ENCODE measurements at regions not wholly inside any gene's neighbourhood (a gene's known extent, or its start where the extent isn't known, plus 50 kb on each side); places are given as distances from the start of the nearest gene placed in this dataset.

DNA sequence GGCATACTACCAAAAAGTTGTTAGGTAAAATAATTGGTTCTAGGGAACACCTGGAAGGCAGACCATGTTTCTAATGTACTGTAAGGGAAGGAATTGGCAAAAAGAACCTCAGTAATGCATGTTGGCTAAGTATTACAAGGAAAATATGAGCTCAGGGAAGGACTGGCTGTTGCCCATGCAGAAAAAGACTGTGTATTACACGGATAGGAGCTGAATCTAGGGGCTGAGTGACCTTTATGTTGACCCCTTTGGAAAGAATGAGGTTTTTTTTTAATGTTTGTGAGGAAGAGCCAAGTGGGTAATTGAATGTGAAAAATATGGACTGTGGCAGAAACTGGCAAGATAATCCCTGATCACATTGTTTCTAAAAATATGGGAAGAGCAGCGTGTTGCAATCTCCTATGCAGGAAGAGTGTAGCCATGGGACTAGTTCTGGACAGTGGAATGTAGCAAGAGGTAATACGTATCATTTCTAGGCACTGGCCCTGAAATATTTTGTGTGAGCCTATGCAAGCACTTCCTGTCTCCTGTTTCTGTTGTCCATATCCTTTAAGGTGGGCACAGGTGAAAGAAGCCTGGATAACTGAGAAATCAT is 95.1 kb upstream of the CNTNAP4 start:
- DNase-seq (ENCODE audit: low spot score), result no peak

DNA sequence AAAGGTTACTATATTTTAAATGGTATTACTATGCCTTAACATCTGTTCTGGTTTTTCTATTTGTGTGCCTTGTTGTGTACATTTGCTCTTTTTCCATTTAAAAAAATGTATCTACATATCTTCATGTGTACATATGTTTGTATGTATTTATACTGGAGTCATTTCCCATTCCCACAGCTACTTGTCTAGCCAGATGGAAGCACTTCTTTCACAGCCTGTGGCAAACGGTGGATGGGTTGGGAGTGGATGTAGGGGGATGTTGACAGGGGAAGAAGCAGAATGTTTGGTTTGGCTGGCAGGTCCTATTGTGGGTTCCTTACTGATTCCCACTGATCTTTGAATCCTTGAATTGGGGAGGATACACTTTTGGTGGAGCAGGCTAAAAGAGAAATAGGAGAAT is 93.6 kb upstream of the CNTNAP4 start:
- DNase-seq (ENCODE audit: low spot score), result no peak

DNA sequence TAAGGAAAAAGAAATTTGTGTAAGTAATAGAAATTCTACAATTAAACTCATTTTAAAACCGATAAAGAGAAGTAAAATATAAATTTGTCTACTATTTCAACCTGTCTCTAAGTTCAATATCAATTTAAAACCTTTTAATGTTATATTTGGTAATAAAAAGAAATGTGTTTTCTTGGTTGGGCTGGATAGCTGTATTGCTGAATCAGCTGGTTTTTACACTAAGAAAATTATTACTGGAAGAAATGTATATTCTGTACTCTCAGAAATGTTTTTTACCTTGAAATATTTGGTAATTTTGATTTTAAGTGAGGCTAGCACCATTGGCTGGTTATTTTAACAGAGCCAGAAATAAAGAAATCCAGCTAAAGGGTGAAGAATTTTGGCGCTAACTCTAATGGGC is 87.1 kb upstream of the CNTNAP4 start:
- DNase-seq (ENCODE audit: low spot score), result no peak

DNA sequence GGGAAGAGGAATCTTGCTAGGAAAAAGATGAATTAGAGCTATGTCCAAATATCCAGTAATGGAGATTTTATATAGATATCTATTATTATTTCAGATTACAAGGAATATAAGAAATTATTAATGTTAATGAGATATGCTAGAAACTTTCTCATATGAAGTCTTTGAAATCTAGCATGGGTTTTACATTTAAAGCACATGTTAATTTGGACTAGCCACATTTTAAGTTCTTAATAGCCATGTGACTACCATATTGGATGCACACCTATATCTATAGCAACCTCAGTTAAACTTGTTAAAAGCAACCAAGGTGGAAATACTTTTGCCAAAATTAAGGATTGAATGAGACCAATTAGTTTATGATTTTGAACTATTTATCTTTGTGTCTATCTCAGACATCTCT is 86.7 kb upstream of the CNTNAP4 start:
- DNase-seq (ENCODE audit: low spot score), result no peak

DNA sequence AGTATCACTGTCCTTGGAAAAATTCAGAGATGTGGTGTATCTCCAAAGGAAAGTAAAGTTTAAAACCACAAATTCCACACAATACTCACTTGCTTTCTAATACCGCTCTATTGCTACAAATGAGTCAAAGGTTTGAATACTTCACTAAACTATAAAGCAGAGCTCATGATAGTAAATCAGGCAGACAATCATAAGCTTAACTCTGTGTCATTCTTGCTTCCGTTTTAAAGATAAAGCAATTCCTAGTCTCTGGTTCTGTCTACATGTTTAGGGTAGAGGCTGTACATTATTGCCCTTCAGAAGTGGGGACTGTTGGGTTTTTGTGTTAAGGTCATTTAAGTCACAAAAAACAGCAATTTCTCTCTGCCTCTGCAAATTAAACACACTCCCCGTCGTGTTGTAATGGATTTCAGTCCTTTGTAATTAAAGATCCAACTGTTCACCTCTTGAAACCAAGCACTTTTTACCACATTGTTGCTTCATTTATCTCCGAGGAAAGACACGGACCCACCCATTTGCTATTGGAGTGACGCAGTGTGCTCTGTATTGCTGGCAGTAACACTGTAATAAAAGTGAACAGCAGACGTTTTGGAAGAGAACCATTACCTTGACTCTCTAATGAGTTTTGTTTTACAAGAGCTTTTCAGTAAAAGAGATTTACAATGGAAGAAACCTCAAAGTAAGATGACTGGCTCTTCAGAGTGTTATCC is 83.1 kb upstream of the CNTNAP4 start:
- no peak for DNase-seq (ENCODE audit: low spot score)

DNA sequence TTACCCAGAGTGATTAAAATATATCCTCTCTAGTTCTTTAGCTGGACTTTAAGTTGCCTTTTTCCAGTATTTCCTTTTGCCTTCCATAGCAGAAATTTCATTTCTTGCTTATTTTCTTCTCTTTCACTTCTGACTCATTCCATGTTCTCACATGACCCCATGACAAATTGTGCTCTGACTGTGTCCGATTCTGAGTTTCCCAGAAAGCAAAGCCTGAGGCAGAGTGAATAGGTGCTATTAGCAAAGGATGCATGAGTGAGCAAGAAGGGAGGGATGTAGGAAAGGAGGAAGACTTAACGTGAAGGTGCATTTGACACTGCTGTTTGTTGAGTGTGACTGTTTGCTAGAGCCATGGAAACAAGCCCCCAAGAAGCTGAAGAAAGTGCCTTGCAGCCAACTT is 82.6 kb upstream of the CNTNAP4 start:
- DNase-seq (ENCODE audit: low spot score), result no peak

DNA sequence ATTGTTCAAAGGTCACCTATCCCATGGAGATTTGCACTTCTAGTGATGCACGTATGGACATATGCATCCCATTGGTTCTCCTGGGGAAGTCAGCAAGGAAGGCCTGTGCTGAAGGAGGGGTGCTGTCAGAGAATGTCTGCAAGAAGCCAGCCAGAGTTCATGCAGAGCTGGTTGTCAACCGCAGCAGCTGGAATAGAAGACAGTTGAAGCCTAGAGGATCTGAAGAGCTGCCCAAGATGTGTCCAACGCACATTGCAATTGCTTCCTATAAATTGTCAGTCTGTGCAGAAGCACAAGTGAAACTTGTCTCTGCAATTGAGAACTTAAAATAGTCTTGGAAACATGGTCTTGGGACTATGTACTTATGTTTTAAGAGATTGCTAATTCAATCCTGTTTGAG is 82.1 kb upstream of the CNTNAP4 start:
- DNase-seq (ENCODE audit: low spot score), result no peak

DNA sequence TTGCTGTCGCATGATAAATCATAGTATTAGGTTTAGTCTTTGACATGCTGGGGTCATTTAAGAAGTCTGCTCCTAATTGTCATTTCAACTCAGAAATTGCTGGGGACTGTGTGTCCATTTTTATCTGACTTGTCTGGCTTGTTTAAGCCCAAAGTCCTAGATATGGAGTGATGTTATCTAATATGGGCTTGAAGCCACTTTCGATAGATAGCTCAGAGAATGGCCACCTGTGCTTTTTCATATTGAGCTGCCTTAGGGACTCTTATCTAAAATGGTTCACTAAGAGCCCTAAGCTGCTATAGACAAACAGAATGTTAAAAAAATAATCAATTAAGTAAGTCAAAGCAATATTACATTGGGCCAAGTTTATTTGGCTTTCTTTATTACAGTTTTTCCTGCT is 81.6 kb upstream of the CNTNAP4 start:
- no peak for DNase-seq (ENCODE audit: low spot score)

DNA sequence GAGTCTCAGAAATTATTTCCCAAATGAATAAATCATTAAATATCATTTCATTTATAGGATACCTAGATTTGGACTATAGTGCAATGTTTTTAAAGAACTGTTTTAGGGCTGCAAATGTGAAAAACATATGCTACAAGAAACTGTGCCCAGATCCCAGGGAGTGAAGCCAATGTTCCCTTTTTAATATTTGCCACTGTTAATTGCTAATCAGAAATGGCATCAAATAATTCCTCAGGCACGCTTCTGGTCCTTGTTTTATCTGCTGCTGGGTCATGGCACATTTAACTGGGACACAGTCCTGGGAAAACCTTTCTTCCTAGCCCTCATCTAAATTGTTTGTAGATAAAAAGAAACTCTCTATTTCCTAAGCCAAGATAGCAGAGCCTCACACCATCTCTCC is 79.3 kb upstream of the CNTNAP4 start:
- no peak for DNase-seq (ENCODE audit: low spot score)

DNA sequence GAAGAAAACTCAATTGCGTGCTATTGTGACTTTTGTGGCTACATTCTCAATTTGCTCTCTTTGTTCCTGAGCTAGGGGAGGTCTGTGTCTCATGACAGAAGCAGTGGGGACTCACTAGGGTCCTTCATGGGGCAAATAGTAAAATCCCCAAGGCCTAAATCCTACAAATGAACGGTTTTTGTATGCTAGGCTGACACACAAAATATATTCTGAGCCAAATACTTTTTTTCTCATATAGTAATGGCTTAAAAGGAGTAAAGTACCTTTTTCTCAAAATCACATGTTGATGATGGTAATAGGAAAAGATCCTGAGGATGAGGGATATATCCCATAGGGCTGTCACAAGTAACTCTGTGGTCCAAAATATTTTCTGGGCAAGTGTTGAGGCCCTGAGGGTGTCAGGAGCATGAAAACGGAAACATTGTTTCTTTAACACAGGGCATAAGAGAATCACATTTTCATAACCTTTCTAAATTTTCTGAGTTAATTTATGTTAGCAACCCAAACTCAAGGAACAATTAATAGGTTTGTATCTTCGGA is 77.5 kb upstream of the CNTNAP4 start:
- DNase-seq (ENCODE audit: low spot score), result no peak

DNA sequence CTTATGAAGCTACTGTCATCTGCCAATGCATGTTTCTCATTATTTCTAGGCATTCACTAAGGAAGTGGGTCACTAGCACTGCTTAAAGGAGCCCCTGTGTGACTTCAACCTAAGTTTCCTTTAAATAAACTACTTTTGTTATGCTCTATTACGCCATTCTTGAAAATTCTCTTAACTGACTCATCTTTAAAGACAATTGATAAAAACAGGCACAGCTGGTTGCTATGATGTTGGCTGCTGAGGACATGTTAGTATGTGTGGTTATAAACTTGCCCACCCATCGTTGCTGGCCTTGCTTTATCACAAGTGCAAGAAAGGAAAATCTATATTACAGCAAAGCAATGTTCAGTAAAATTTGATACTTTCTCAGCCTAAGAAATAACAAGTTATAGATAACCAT is 75.8 kb upstream of the CNTNAP4 start:
- DNase-seq (ENCODE audit: low spot score), result no peak

DNA sequence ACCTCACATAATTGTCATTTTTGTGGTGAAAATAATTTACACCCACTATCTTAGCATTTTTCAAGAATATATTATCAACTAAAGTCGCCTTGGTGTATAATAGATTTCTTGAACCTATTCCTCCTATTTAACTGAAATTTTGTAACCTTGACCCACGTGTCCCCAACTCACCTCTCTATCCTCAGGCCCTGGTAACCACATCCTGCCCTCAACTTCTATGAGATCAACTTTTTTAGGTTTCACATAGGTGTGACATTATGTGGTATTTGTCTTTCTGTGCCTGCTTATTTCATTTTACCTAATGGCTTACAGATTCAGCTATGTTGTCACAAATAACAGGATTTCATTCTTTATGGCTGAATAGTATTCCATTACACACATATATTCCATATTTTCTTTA is 73.0 kb upstream of the CNTNAP4 start:
- DNase-seq (ENCODE audit: low spot score), result no peak

DNA sequence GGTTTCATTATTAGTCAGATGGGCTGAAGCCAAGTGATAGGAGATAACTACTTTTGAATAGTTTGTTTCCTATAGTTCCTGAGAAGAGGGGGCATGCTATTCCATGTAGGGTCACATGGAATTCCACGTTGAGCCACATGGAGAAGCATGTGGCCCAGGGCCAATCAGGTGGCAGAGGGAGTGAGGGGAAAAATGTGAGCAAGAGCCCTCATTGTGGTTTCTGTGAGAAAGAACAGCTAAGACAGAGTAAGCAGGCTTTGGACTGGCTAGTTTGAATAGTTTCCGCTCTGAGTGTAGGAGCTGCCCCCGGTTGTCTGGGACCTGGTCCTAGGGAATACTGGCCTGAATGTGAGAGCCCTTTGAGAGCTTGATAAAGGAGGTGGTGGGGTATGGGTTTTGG is 69.9 kb upstream of the CNTNAP4 start:
- no peak for DNase-seq (ENCODE audit: low spot score)

DNA sequence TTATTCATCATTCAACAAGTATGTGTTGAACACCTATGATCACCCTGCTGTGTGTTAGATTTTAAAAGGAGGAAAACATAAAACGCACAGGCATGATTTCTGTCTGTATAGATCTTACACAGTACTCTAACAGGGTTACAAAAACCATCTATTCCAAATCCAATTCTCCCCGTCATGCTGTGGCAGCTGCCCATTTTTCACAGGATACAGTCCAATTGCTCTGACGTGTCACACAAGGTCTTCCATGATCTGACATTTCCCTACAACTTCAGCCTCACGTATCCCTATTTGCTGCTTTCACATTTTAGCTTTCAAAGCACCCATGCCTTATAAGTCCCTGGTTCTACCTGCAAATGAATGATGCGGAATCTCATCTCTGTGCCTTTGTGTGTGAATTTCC is 67.0 kb upstream of the CNTNAP4 start:
- no peak for DNase-seq (ENCODE audit: low spot score)

DNA sequence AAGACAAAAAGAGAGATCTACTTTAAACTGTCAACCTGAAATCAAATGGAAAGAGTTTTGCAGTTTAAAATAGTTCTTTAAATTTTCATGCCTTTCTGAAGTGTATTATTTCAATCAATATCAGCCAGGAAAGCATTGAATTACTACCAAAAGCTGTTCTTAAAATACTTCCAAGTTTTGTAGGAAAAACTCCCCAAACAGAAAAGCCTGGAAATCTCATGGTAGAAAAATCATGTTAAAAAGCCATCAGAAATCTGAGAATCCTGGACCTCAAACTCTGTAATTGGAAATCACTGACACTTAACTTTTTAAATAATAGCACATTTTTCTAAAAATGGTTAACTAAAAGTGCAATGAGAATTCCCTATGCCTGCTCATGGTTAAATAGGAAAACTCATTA is 63.3 kb upstream of the CNTNAP4 start:
- no peak for DNase-seq (ENCODE audit: low spot score)

DNA sequence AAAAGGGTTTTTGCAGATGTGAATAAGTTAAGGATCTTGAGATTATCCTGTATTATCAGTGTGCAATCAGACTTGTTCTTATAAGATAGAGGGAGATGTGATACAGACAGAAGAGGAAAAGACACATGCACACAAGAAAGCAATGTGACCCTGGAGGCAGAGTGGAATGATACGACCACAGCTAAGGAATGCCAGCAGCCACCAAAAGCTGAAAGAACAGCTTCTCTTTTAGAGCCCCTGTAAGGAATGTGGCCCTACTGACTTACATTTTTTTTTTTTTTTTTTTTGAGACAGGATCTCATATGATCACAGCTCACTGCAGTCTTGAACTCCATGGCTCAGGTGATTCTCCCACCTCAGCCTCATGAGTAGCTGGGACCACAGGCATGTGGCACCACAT is 62.3 kb upstream of the CNTNAP4 start:
- no peak for DNase-seq (ENCODE audit: low spot score)

DNA sequence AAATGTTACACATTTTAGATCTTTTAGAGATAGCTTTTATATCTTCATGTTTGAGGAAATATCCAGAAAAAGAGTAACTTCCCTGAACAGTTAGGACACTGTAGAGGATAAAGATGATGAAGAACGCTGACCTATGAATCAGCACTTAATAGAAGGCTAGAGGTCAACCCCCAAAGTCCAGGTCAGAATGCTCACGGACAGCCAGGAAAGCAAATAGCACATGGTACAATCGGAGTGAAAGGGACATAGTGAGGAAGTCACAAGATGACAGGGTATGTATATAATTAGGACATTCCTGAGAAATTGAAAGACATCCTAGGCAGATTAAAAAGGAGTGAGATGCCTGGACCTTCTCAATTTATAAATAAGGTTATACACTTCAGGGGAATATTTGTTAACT is 55.1 kb upstream of the CNTNAP4 start:
- peak; percentile 15 for DNase-seq (ENCODE audit: low spot score)

DNA sequence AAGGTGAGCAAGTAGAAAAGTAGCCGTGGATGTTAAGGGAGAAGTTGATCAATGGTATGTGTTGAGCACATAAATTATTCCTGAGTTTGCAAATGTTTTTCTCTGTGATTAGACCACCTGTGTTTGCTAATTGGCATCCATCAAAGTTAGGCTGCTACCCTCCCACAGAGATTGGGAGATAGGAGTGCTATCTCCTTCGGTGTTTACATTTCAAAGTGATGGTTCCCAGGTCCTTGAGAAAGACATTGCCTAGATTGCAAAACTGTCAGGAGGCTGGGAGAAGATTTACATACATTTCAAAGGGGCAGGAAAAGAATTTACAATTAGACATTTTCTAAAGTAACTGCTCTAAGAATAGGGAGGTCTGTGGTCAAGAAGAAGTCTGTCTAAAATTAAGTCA is 54.3 kb upstream of the CNTNAP4 start:
- DNase-seq (ENCODE audit: low spot score), result no peak

DNA sequence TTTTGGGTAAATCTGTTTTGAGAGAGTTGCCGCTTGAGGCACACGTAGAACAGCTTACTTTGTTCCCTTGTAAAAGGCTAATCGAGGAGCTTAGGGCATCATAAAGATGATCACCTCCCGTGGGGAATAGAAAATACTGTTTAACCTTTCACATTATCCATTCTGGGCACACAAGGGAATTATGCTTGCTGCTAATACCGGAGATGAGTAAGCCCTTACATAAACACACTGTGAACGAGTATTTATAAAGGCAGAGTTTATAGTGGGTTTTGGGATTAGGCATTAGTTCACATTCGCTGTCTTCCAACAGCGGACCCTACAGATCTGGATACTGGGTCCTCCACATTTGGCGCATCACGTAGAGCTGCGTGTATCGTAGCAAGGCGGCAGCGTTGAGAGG is 51.2 kb upstream of the CNTNAP4 start:
- DNase-seq (ENCODE audit: low spot score), result no peak

DNA sequence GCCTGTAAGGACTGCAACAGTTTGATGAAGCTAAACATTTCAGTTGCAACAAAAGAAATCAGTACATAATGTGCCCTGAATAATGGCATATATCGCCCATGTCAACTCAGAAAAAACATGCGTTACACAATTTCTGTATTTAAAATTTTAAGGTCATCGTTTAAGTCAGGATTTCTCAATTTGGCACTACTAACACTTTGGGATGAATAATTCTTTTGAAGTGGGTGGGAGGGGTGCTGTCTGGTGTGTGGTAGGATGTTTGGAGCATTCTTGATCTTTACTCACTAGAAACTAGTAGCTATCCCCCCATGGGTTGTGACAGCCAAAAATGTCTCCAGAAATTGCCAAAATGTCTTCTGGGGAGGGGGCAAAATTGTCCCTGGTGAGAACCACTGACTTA is 50.7 kb upstream of the CNTNAP4 start:
- no peak for DNase-seq (ENCODE audit: low spot score)

Measured in HuH-7 (cell line).